Stimulated activated naive CD4-positive, alpha-beta T cell treated with Interleukin-2 at 50 U/mL for 16 hours (primary cell): ENCODE measurements at regions not wholly inside any gene's neighbourhood (a gene's known extent, or its start where the extent isn't known, plus 50 kb on each side); places are given as distances from the start of the nearest gene placed in this dataset.

ENCODE experiments used
- DNase-seq: peaks from one replicate; lab custom pipeline; 2025; lab: John Stamatoyannopoulos, UW

DNA sequence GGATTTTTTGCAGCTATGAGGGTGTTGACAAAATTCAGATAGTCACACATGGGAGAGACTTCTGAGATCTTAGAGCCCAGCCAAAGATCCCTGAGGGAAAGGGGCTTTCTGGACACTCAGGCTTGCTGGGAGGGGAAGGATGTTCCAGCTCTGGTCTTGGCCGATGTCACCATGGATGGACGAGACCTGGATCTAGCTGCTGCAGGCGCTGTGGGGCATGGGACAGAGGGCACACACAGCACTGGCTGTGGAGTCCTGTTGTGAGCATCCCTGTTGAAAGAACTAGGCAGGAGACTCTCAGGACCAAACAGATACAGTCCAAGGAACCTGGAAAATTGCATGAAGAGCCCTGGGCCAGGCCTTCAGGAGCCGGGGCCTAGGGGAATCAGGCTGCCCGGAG is 80.1 kb upstream of the SDK2 start:
- no peak for DNase-seq

DNA sequence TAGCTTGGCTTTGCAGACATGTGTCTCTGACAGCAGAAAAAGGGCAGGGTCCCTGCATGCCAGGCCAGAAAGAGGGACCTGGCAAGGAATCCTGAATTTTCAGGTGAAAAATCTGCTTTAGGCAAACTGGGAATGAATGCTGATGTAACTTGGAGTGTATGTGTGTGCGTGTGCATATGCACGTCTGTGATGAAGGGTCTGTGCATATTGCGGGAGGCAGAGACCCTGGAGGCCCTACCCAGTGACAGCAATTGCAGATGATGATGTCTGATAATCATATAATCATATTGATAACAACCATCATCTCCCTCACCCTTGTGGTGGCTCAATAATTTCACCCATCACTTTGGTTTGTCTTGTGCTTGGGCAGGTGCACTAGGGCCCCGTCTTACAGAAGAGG is 80.7 kb upstream of the SDK2 start:
- no peak for DNase-seq

DNA sequence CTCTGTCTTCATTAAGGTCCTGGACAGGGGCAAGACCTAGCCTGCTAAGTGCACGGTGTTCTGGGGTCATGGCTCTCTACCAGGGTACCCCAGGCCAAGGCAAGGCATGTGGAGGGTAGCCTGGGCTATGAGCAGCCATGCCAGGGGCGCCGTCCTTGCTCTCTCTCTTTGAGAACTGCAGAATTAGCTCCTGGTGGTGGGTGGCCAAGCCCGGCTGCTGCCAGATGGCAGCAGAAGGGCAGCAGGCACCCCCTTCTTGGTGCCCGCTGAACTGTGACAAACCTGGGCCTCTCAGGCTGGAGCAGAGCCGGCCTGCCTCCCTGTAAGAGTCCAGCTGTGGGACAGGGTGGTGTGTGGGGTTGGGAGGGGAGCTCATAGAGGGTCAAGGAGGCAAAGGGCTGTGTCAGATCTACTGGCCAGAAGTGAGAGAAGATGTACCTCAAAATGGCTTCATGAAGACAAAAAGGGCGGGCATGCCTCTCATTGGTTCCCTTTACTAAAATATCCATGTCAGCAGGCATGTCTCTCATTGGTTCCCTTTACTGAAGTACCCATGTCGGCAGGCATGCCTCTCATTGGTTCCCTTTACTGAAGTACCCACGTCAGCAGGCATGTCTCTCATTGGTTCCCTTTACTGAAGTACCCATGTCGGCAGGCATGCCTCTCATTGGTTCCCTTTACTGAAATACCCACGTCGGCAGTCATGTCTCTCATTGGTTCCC is 81.7 kb upstream of the SDK2 start:
- no peak for DNase-seq

DNA sequence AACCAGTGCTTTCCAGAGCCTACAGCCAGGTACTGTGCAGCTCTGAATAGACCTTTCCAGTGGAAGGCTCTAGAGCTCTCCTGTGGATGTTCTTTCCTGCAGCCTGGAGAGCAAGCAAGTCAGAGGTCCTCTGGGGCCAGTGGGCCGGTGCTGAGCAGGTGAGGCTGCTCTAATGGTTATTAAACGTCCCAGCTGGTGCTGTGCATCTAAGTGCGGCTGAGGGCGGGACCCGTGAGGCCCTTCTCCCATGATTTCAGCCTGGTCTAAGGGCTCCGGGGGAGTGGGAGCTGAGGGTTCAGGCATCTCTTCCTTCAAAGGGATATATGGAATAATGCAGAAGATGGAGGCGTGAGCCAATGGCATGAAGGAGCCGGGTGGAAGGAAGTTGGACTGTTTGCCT is 83.7 kb upstream of the SDK2 start:
- DNase-seq = no peak

DNA sequence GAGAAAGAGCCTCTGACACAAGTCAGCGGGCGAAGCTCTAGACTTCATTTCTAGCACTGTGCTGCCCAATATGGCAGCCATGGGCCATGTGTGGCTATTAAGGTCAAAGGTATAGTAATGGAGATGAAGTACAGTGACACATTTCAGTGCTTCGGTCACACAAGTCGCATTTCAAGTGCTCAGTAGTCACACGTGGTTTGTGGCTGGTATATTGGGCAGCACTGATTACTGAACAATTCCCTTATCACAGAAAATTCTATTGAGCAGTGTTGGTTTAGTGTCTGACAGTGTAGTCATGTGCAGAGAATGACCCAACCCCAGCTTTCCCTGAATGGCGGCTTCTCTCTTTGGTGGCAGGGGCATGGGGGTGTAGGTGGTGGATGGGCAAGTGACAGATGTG is 84.9 kb upstream of the SDK2 start:
- DNase-seq = no peak

DNA sequence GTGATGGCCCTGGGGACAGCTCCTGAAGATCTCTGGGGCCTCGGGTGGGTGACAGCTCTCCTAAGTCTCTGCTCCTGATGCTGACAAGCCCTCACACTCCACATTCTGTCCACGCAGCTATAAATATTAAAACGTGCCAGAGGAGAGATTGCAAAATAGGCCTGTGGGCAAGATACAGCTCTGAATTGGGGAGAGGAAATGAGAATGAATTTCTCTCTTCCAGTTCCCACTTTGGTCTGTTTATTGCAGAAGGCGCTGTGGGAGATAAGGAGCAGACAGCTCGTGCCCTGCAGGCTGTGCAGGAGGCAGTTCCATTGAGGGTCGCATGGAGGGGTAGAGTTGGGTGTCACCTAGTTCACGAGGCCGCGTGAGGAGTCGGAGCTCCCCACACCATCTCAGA is 87.5 kb upstream of the SDK2 start:
- no peak for DNase-seq

DNA sequence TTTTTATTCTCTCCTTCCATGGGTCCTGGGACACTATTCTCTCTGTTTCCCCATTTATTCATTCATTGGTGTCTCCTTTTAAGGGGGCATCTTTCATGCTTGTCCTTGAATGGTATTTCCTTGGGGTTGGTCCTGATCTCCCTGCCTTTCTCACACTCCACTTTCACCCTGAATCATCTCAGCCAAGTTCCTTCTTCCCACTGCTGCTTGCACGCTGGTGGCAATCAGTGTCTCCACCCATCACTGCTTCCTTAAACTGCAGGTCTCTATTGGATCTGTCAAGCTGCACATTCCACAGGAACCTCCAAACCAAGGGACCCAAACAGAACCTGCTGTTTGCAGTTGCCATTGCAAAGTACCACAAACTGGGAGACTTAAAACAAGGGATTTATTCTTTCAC is 89.3 kb upstream of the SDK2 start:
- no peak for DNase-seq

DNA sequence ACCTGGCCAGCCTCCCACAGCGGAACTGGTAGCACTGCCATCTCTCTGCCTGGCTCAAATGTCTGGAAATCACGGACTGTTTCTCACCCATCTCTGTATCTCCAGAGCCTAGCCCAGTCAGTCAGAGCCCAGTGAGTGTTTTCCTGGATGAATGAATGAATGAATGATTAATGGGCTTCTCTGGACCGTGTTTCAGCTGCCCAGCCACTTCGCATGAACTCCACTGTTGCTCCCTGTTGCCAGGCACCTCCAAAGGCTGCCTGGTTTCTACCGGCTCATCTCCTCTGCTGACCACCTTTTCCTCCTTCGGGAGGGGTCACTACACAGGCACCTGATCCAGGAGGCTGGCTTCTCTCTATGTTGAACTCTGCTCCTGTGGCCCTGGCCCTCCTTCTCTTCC is 91.0 kb upstream of the SDK2 start:
- DNase-seq = no peak

DNA sequence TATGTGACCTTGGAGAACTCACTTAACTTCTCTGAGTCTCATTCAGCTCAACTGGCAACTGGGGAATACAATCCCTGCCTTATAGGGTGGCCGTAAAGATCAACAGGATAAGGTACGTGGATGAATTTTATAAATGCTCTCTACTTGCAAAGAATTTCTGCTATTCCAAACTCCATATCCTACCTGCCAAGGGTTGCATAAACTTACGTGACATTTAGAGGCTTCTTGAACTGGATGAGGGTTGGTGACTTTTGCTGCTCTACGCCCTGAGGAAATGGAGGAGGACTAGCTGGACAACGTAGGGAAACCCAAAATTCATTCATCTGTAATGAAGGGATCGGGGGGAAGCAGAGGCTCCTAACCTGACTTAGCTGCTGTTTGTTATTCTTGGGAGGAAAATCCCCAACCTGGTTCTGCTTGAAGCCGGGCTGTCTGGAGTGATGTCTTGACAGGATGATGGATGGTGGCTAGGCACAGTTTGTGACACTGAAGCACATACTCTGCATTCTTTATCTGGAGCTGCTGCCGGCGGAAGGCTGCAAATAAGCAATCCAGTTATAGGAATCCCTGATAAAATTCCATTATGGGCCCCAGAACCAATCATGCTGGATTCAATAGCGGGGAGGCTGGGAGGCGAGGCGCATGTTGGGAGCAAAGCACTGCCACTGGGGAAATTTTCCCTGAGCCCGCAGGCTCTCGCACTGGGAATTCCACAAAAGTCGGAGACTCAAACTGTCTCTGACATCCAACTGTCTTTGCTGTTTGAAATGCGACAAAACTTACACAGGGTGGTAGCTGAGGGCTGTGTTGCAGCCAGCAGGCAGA is 94.7 kb upstream of the SDK2 start:
- DNase-seq = no peak

DNA sequence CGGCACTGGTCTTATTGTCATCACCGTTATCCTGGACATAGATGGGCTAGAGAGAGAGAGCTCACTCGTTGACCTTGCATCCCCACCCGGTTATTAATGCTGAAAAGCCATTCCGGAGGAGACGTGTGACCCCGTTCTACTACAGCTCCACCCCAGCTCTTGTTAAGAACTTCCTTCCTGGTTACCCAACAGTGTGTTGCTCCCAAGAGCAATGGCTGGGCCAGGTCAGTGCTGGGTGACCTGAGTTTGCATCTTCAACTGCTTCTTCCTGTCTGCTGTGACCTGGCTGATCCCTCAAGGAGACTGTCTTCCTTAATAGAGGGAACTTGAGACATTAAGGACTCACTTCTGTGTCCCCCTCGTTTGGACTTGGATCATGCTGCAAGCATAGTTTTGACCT is 96.1 kb upstream of the SDK2 start:
- DNase-seq = no peak

DNA sequence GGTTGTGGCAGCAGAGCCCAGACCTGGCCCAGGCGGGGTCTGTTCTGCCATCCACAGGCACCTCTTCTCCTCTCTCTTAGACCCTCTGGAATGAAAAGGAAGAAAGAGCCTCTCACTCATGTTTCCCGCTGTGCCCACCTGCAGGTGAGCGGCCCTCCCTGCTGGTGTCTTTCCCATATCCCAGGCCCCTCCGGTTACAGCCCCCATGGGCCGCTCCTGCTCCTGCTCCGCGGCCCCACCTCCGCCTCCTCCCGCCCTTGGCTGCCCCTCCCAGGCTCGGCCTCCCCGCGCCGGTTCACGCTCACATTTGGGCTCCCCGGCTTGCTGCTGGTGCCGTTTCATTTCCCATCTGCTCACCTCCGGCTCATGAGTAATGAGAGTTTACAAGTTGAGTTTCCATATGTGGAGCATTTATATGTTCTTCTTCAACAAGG is 98.7 kb upstream of the SDK2 start:
- no peak for DNase-seq

DNA sequence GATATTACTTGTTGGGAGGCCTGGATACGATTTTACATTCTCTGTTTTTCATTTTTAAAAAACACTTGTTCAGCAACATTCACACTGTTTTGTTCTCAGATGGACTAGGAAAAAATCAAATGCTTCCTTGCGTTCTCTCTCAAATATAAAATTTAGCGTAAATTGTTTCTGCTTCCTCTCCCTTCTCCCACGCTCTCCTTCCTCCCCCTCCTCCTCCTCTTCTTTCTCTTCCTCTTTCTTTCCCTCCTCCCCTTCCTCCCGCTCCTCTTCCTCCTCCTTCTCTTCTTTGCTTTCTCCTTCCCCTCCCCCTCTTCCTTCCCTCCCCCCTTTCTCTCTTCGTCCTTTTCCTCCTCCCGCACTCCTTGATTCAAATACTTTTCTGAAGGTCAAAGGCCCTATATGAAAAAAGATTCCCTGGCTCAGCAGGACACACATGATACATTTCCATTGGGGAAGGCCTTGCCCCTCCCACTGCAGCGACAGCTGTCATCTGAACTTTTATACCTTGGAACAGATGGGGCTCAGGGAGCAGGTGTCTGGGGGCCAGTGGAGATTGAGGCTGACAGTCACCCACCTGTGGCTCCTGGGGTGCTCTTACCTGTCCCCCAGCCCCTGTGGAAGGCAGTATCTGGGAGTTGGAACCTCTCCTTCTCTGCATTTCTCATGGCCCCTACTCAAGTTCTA is 99.4 kb upstream of the SDK2 start:
- DNase-seq = no peak

DNA sequence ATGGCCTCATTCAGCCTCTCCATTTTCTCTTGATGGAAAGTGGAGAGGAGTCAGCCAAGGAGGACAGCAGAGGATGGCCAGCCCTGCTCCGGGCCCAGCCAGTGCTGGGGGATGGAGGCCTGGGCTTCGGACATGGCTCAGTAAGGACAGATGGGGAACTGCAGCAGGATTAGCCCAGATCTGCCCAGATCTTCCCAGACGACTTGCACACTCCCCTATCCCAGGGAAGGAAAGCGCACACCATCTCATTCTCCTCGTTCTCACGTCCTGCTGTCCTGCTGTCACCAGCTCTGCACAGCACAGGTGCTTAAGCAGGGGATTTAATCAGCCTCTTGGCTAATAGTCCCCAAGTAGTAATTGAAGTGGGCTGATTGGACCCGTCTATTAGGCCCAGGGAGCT is 100.2 kb upstream of the SDK2 start:
- no peak for DNase-seq

DNA sequence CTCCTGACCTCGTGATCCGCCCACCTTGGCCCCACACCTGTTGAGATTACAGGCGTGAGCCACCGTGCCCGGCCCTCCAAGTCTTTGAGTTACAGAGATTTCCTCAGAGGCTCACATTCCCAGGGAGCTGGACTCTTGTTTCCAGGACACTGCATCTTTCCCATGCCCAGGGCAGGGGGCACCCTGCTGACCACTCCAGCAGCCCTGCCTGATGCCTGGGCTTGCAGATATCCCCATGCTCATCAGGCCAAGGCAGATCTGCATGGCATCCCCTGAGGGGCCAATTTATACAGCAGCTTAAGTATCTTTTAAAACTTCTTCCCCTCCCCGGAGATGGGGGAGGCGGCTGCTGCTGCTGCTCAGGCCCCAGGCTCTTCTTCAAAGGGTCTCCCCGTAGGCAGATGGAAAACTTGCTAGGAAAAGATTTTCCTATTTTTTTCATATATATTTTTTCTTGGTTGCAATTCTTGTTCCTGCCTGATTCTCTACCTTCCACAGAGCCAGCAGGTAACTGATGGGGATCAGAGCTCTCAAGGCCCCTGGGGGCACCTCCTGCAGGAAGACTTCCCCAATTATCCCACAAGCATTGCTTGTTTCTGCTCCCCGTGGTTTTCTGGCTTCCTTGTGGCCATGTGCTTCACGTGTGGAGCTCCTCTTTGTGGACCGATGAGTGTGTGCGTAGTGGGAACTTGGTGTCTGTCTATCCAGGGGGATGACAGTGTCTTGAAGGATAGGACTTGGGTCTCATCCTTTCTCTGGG is 102.2 kb upstream of the SDK2 start:
- DNase-seq = no peak

DNA sequence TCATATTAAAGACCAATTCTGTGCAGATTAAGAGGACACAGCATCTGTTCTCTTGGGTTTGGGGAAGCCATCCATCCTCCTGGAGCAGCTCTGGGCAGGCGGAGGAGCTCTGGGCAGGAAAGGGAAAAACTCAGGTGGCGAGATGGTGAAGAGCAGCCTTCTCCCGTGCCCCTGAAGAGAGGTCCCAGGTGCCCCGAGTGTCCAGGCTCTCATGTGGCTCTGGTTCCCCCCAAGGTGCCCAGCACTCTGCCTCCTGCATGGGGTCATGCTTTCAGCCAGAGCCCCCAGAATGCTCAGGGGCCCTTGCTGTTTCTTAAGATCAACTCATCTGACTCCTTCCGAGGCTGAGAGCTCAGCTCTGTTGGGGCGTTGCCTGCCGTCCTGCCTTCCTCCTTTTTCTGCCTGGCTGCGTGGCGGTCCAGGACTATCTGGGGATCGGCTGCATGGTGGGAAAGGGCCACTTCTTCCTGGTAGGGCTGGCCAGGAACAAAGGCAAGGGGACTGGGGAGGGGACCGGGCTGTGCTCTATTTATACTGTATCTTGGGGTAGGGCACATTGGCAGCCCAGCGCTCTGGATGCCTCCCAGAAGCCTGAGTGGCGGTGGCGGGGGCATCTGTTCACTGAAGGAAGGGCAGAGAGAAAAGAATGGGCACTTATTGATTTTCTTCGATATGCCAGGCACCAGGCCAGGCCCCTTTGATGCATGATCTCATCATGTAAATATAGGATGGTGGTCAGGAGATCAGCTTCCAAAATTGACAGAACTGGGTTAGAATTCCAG is 103.2 kb upstream of the SDK2 start:
- no peak for DNase-seq

DNA sequence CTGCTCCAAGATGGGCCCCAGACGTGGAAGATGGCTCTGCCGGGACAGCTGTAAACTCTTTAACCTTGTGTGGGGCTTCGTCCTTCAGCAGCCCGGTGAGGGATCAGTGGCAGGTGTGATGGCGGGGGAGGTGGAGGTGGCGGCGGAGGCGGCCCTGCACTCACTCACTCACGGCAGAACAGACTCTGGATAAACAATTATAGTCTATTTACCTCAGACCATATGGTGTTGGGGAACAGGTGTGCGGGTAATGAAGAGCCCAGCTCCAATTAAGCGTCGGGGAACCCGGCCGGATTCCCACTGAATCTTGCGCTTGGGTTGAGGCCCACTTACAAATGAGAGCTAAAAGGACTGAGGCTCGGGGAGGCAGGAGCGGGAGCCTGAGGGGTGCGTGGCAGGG is 104.3 kb upstream of the SDK2 start:
- DNase-seq = no peak

DNA sequence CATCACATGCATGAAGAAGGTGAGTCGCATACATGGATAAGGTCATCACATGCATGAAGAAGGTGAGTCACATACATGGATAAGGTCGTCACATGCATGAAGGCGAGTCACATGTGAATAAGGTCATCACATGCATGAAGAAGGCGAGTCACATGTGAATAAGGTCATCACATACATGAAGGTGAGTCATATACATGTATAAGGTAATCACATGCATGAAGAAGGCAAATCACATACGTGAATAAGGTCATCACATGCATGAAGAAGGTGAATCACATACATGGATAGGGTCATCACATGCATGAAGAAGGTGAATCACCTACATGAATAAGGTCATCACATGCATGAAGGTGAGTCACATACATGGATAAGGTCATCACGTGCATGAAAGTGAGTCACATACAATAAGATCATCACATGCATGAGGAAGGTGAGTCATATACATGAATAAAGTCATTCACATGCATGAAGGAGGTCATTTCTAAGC is 105.1 kb upstream of the SDK2 start:
- DNase-seq = no peak

DNA sequence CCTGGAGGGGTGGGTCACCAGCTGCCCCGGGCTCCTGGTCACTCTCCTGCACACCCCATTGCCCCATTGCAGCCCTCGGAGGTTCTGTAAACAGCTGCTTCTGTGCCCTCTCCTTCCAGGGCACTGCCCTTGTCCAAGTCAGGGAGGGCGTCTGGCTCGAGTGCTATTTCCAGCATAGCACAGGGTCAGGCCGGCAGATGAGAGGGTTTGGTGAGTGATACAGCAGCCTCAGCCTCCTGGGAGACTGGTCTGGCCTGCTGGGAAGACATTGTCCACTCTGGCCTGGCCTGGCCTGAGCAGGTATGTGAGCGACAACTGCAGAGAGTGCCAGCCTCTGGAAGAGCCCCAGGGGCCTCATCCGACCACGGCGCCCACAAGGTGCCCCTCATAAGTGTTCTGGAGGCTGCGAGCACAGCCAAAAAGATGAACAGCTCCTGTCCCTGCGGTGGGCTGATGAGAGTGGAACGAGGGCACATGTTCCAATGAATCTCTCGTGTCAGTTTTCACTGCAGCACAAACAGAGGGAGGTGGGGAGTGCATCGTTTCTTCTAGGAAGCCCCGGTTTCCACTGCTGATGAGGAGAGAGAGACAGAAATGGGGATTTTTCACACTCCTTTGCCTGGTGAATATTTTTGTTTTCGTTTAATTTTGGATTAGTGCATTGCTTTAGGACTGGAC is 105.8 kb upstream of the SDK2 start:
- no peak for DNase-seq

DNA sequence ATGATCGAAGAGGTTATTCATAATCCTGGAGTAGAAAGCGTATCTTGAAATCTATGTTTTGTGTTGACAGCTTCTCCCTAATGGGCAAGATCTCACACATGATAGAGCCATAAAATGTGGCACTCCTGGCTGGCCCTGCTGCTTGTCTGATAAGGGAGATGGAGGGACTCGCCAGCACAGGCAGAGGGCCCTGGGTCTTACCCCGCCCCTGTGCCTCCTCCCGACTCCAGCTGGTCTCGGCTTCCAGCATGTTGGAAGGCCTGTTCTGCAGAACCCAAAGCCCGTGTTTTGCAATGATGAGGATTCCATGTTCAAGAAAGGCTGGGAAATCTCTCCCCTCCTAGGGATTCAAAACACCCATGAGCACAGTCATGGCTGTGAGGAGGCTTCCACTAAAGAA is 106.7 kb upstream of the SDK2 start:
- no peak for DNase-seq

DNA sequence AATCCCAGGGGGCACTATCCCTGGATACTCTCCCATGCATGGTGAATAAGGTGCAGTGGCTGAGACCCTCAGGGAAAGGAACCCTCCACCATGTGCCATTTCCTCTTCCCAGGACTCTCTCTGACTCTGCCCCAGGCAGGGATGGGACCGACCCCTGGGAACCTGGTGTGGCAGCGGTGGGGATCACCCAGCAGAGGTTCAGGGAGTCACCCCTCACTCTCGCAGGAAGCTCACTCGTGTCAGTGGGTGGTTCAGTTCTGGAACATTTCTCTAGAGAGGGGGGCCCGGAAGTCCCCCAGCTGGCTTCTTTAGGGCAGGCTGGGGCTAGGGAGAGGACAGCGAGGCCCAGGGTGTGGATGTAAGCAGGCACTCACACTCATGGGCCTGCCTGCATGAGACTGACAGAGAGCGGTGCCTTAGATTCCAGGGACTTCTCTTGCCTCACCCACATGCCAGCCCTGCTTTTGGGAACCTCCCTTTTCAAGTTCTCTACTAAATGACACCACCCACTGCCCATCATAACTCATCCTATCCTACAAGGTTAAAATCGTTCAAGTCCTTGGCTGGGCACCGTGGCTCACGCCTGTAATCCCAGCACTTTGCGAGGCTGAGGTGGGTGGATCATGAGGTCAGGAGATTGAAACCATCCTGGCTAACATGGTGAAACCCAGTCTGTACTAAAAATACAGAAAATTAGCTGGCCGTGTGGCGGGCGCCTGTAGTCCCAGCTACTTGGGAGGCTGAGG is 109.7 kb upstream of the SDK2 start:
- no peak for DNase-seq
